MM.1S (cell line): ENCODE measurements at regions not wholly inside any gene's neighbourhood (a gene's known extent, or its start where the extent isn't known, plus 50 kb on each side); places are given as distances from the start of the nearest gene placed in this dataset.

Experiments
- DNase-seq: peaks from one replicate; pipeline ENCODE4 v3.0.0-alpha.2; 2015
- H2AFZ ChIP-seq: fragments of 300-600 bp; sonication (generic); 2 replicates; pipeline ENCODE4 v1.6.0; 2016; ENCODE audit warnings: antibody characterized with exemption, low read length
- H3F3A ChIP-seq: fragments of 300-600 bp; sonication (generic); 2 replicates; pipeline ENCODE4 v1.6.1; 2016; ENCODE audit warnings: mild to moderate bottlenecking, antibody characterized with exemption, low read length, moderate library complexity, mixed read lengths; ENCODE audit not compliant: insufficient read depth
- H3K27ac ChIP-seq: fragments of 300-600 bp; sonication (generic); 2 replicates; pipeline ENCODE4 v1.5.1; 2016; ENCODE audit warnings: mild to moderate bottlenecking, low read length
- H3K27me3 ChIP-seq: fragments of 300-600 bp; sonication (generic); replicated peaks from 2 replicates; pipeline ENCODE4 v1.6.0; 2016; ENCODE audit warnings: low read length; ENCODE audit not compliant: insufficient read depth
- H3K36me3 ChIP-seq: fragments of 300-600 bp; sonication (generic); replicated peaks from 2 replicates; pipeline ENCODE4 v1.6.1; 2016; ENCODE audit warnings: mild to moderate bottlenecking, low read length, mixed read lengths; ENCODE audit not compliant: insufficient read depth
- H3K4me1 ChIP-seq: fragments of 300-600 bp; sonication (generic); 2 replicates; pipeline ENCODE4 v1.6.1; 2016; ENCODE audit warnings: low read length, mixed read lengths
- H3K4me2 ChIP-seq: fragments of 300-600 bp; sonication (generic); 2 replicates; pipeline ENCODE4 v1.6.0; 2016; ENCODE audit warnings: low read depth, low read length
- H3K4me3 ChIP-seq: fragments of 300-600 bp; sonication (generic); 2 replicates; pipeline ENCODE4 v1.5.1; 2016; ENCODE audit warnings: low read length, mixed read lengths
- H3K79me2 ChIP-seq: fragments of 300-600 bp; sonication (generic); 2 replicates; pipeline ENCODE4 v1.6.1; 2016; ENCODE audit warnings: mixed run types, low read length, mixed read lengths
- H3K9ac ChIP-seq: fragments of 300-600 bp; sonication (generic); 2 replicates; pipeline ENCODE4 v1.6.1; 2016; ENCODE audit warnings: low read length, mixed read lengths
- H3K9me2 ChIP-seq: fragments of 300-600 bp; sonication (generic); replicated peaks from 2 replicates; pipeline ENCODE4 v1.6.1; 2016; ENCODE audit warnings: mild to moderate bottlenecking, low read length, mixed read lengths; ENCODE audit not compliant: insufficient read depth
- H3K9me3 ChIP-seq: fragments of 300-600 bp; sonication (generic); replicated peaks from 2 replicates; pipeline ENCODE4 v1.6.1; 2016; ENCODE audit warnings: mild to moderate bottlenecking, low read length, mixed read lengths; ENCODE audit not compliant: insufficient read depth
- H4K20me1 ChIP-seq: fragments of 300-600 bp; sonication (generic); 2 replicates; pipeline ENCODE4 v1.6.1; 2016; ENCODE audit warnings: mild to moderate bottlenecking, low read length, moderate library complexity, mixed read lengths; ENCODE audit not compliant: insufficient read depth
- EZH2 ChIP-seq: fragments of 300-600 bp; sonication (generic); optimal IDR thresholded peaks from 2 replicates; pipeline ENCODE3; 2017; ENCODE audit warnings: low read depth, mild to moderate bottlenecking, antibody characterized with exemption, low read length, mixed read lengths
- EZH2phosphoT487 ChIP-seq: fragments of 300-600 bp; sonication (generic); IDR thresholded peaks from 2 replicates; pipeline ENCODE4 v1.6.1; 2018; ENCODE audit warnings: antibody characterized with exemption, low read length
- TF ChIP-seq, protein P1 (sequence below): fragments of 300-600 bp; sonication (generic); IDR thresholded peaks from 2 replicates; pipeline ENCODE4 v1.5.1; 2016; ENCODE audit warnings: antibody characterized with exemption, low read length, mixed read lengths

DNA sequence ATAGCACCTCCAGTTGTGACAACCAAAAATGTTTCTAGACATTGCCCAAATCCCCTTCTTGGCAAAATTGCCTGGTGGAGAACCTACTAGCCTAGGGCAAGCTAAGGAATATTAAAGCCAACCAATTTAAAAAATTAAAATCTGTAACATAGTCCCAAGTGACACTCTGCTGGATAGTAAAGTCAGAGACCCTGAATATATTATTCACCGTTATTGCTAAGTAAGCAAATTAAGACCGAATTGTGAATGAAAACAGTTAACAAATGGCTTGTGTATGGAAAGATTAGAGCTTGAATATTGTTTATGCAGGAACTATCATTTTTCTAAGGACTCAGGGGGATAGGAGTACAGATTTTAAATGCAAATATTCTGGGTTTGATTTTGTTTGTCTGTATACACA is 208.1 kb downstream of the DMAC1 start:
- Histone ChIP-seq H3K4me3 (no peak overlapping the region), H3K36me3 (no peaks in the 10 kb centered on the region), H3K27ac (no peak overlapping the region), H4K20me1 (no peaks in the 10 kb centered on the region), H2AFZ (no peak overlapping the region), H3K9me2 (no peaks in the 10 kb centered on the region), H3K9me3 (no peaks in the 10 kb centered on the region), H3K4me2 (no peak overlapping the region), H3K4me1 (no peaks in the 10 kb centered on the region), H3K27me3 (no peaks in the 10 kb centered on the region), H3K79me2 (no peaks in the 10 kb centered on the region), H3F3A (no peaks in the 10 kb centered on the region), H3K9ac (no peak overlapping the region)
- TF ChIP-seq EZH2phosphoT487 (no peak), EZH2 (no peak)
- TF ChIP-seq, protein P1, sequence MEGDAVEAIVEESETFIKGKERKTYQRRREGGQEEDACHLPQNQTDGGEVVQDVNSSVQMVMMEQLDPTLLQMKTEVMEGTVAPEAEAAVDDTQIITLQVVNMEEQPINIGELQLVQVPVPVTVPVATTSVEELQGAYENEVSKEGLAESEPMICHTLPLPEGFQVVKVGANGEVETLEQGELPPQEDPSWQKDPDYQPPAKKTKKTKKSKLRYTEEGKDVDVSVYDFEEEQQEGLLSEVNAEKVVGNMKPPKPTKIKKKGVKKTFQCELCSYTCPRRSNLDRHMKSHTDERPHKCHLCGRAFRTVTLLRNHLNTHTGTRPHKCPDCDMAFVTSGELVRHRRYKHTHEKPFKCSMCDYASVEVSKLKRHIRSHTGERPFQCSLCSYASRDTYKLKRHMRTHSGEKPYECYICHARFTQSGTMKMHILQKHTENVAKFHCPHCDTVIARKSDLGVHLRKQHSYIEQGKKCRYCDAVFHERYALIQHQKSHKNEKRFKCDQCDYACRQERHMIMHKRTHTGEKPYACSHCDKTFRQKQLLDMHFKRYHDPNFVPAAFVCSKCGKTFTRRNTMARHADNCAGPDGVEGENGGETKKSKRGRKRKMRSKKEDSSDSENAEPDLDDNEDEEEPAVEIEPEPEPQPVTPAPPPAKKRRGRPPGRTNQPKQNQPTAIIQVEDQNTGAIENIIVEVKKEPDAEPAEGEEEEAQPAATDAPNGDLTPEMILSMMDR, result no peak
- DNase-seq, result no peak

DNA sequence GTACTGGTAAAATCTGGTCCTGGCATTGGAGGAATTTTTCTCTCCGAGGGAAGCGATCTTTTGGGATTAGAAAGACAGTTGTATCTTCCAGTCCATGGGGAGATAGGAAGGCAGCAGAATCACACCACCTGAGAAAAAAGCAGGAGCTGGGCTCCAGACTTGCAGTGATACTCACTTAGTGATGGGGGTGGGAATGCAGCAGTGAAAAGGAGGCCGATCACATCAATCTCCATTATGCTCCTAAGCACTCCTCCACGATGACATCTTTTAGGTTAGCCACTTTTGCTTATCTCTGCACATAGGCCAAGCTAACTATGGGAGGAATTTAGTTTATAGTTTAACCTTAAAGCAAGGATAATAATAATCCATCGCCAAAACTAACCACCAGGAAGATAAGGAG is 219.0 kb downstream of the DMAC1 start:
- DNase-seq, result no peak
- H3K27ac ChIP-seq, result no peak overlapping the region
- H3F3A ChIP-seq, result no peaks in the 10 kb centered on the region
- TF ChIP-seq EZH2 (no peak), EZH2phosphoT487 (no peak)
- TF ChIP-seq, protein P1, result no peak
- H3K36me3 ChIP-seq, result no peaks in the 10 kb centered on the region
- H3K9me3 ChIP-seq, result no peaks in the 10 kb centered on the region
- no peak overlapping the region for H3K9ac ChIP-seq
- no peak overlapping the region for H3K4me3 ChIP-seq
- no peaks in the 10 kb centered on the region for H3K79me2 ChIP-seq
- no peak overlapping the region for H3K4me2 ChIP-seq
- H3K4me1 ChIP-seq, result no peaks in the 10 kb centered on the region
- no peak overlapping the region for H2AFZ ChIP-seq
- H3K9me2 ChIP-seq, result no peaks in the 10 kb centered on the region
- no peaks in the 10 kb centered on the region for H3K27me3 ChIP-seq
- H4K20me1 ChIP-seq, result no peaks in the 10 kb centered on the region

DNA sequence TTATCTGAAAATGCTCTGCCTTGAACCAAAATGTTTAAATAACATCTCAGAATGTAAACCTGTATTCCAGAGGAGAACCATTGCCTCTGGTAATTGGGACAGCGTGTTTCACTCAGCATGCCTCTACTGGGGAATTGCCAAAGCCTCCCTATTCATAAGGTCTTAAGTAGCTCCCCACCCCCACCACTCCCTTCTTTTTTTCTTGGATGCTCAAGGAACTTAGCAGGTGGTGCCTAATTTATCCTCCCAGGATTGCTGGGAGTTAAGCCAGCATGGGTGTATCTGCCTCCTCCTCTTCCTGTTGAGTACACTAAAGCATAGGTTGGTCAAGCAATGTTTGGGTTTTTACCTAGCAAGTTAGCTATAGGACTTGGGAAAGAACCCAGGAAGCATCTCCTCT is 220.2 kb downstream of the DMAC1 start:
- Histone ChIP-seq H3K79me2 (no peaks in the 10 kb centered on the region), H3K4me1 (no peaks in the 10 kb centered on the region), H3K27me3 (no peaks in the 10 kb centered on the region), H3K27ac (no peak overlapping the region), H4K20me1 (no peaks in the 10 kb centered on the region), H3F3A (no peaks in the 10 kb centered on the region), H3K36me3 (no peaks in the 10 kb centered on the region), H3K9me3 (no peaks in the 10 kb centered on the region), H3K9me2 (no peaks in the 10 kb centered on the region), H2AFZ (no peak overlapping the region), H3K4me2 (no peak overlapping the region), H3K4me3 (no peak overlapping the region), H3K9ac (no peak overlapping the region)
- no peak for TF ChIP-seq EZH2phosphoT487
- no peak for TF ChIP-seq EZH2
- TF ChIP-seq, protein P1, result no peak
- no peak for DNase-seq
